ENCODE measurements at regions not wholly inside any gene's neighbourhood (a gene's known extent, or its start where the extent isn't known, plus 50 kb on each side); places are given as distances from the start of the nearest gene placed in this dataset.

- Histone ChIP-seq H3K79me2 (replicated peaks; ENCODE audit: insufficient read depth) (no peaks in the 10 kb centered on the region), H3F3A (replicated peaks; ENCODE audit: low read depth) (no peaks in the 10 kb centered on the region), H4K20me1 (replicated peaks; ENCODE audit: insufficient read depth) (no peaks in the 10 kb centered on the region), H3K4me2 (no peak overlapping the region), H3K27ac (ENCODE audit: low read depth) (no peak overlapping the region), H3K27me3 (ENCODE audit: insufficient read depth) (no peaks in the 10 kb centered on the region), H3K9me2 (ENCODE audit: insufficient read depth) (no peaks in the 10 kb centered on the region), H3K4me3 (no peak overlapping the region), H2AFZ (no peak overlapping the region), H3K36me3 (ENCODE audit: insufficient read depth) (no peaks in the 10 kb centered on the region), H3K4me1 (ENCODE audit: insufficient read depth) (peaks cover 4% of the 10 kb centered on the region)
- no peaks in the 10 kb centered on the region for H3K9me3 Mint-ChIP-seq
- no peak overlapping the region for H3K27ac Mint-ChIP-seq
- no peaks in the 10 kb centered on the region for H3K27me3 Mint-ChIP-seq (ENCODE audit: insufficient read depth, low read depth, poor library complexity)
- H3K36me3 Mint-ChIP-seq (ENCODE audit: low read depth), result no peaks in the 10 kb centered on the region
- no peak overlapping the region for H3K4me3 Mint-ChIP-seq
- H3K4me1 Mint-ChIP-seq, result peaks cover 21% of the 10 kb centered on the region; the same call in 2 of the 3 replicates
- DNase-seq (ENCODE audit: low spot score) (no peak), ATAC-seq (no peak)
- no peak for TF ChIP-seq NANOG (IDR thresholded peaks at IDR 0.05; ENCODE audit: borderline replicate concordance)
- TF ChIP-seq POLR2AphosphoS5 (IDR thresholded peaks at IDR 0.05; ENCODE audit: low read depth), result no peak
- TF ChIP-seq STAT1 (IDR thresholded peaks at IDR 0.05; ENCODE audit: unreplicated experiment), result no peak
- no peak for TF ChIP-seq ZNF331 (CRISPR knock-in tag; IDR thresholded peaks at IDR 0.05; ENCODE audit: low read depth)
- TF ChIP-seq ETS1 (IDR thresholded peaks at IDR 0.05), result no peak
- TF ChIP-seq EZH2phosphoT487 (IDR thresholded peaks at IDR 0.05; ENCODE audit: unreplicated experiment), result no peak
- no peak for TF ChIP-seq ZNF462 (CRISPR knock-in tag; IDR thresholded peaks at IDR 0.05)
- TF ChIP-seq CTCF (conservative IDR thresholded peaks at IDR 0.05; ENCODE audit: low read depth in 2 of 2), result no peak
- TF ChIP-seq JUNB (IDR thresholded peaks at IDR 0.05; ENCODE audit: unreplicated experiment), result no peak
Measured at GRCh38 chr6:95690328-95690727, 113.0 kb downstream of the MANEA start.
